Activated CD4-positive, alpha-beta T cell treated with anti-CD3 and anti-CD28 coated beads, Interleukin-2, amount 10 ng/mL, durations not matched to agents 24 days and 14 days (primary cell): ENCODE measurements at regions not wholly inside any gene's neighbourhood (a gene's known extent, or its start where the extent isn't known, plus 50 kb on each side); places are given as distances from the start of the nearest gene placed in this dataset.

Source experiments
- DNase-seq: peaks from one replicate; pipeline ENCODE4 v3.0.0; 2022
- H3K27ac Mint-ChIP-seq: one replicate; pipeline ENCODE4 v1.8.0; 2022; ENCODE audit warnings: mild to moderate bottlenecking, mixed read lengths
- H3K27me3 Mint-ChIP-seq: one replicate; pipeline ENCODE4 v1.8.0; 2022; ENCODE audit warnings: mixed read lengths
- H3K36me3 Mint-ChIP-seq: one replicate; pipeline ENCODE4 v1.8.0; 2022; ENCODE audit warnings: low read depth, mild to moderate bottlenecking, mixed read lengths
- H3K4me1 Mint-ChIP-seq: one replicate; pipeline ENCODE4 v1.8.0; 2021; ENCODE audit warnings: mixed read lengths
- H3K4me3 Mint-ChIP-seq: one replicate; pipeline ENCODE4 v1.8.0; 2022; ENCODE audit warnings: mild to moderate bottlenecking, moderate library complexity, mixed read lengths
- H3K9me3 Mint-ChIP-seq: one replicate; pipeline ENCODE4 v1.8.0; 2021; ENCODE audit warnings: mixed read lengths
- intact Hi-C: fragments of 100-400 bp; cut with micrococcal nuclease; formaldehyde crosslinking; loops from one replicate; pipeline ENCODE4 v1.15.1; 2023

DNA sequence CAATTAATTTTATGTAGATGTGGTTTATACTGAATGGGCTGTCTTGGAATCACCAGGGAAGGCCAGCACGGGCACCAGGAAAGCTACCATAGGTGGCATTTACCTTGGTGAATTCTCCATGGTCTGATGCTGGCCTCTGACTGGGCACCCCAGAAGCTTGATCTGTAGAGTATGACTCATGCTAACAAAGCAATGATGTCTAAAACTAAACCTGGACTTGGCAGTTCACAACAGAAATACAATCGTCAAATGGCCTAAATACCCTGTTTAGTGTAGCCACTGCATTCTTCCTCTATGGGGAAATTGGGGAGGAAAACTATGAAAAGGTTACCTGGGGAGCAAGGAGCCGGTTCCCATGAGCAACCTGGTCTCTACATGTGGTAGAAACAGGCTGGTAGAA lies 98.0 kb downstream of the ATPSCKMT start:
- Mint-ChIP-seq H3K4me3 (no peak overlapping the region), H3K36me3 (no peaks in the 10 kb centered on the region), H3K4me1 (no peaks in the 10 kb centered on the region), H3K9me3 (no peaks in the 10 kb centered on the region), H3K27me3 (peaks cover 2% of the 10 kb centered on the region), H3K27ac (no peak overlapping the region)
- no peak for DNase-seq
- intact Hi-C loops = no loop called here

DNA sequence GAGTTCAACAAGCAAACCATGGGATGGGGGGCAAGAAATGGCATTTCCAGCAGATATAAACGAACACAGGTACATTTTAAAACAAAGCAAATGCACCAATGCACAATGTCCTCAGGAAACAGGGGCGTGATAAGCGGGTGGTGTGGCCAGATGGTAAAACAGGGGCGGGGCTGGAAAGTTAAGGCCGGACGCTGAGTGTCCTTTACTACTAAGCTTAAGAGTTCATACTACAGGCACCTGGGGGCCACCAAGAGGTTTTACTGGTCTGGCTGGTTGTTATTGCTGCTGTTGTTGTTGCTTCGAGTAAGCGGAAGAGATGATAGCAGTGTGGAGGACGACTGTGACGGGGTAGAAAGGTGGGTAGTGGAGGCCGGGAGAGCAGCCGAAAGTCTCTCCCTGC lies 99.8 kb downstream of the ATPSCKMT start:
- no peak overlapping the region for H3K4me3 Mint-ChIP-seq
- no peak for DNase-seq
- intact Hi-C loops = no loop called here
- H3K27ac Mint-ChIP-seq = no peak overlapping the region
- no peaks in the 10 kb centered on the region for H3K4me1 Mint-ChIP-seq
- H3K27me3 Mint-ChIP-seq = no peaks in the 10 kb centered on the region
- H3K36me3 Mint-ChIP-seq = no peaks in the 10 kb centered on the region
- H3K9me3 Mint-ChIP-seq = no peaks in the 10 kb centered on the region

DNA sequence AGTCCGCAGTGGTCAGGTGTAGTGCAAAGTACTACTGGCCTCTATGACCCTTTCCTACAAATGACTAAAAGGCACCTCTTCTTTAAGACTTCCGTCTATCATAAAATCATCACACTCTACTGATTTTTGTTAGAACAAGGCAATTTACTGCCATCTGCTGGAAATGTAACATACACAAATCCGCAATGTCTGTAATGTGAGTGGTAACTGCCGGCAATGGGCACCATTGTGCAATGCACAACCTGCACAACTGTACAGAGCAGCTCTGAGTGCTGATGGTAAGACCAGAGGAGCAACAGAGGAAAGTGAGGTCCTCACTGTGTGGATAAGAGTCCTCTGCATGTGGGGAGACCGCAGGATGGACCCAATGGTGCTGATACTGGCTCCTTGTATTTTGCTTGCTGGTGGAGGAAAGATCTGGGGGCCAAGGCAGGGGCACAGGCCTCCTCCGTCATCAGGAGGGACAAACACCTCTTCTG lies 103.7 kb downstream of the ATPSCKMT start:
- Mint-ChIP-seq H3K36me3 (no peaks in the 10 kb centered on the region), H3K4me1 (no peaks in the 10 kb centered on the region), H3K27me3 (no peaks in the 10 kb centered on the region), H3K27ac (no peak overlapping the region), H3K4me3 (no peak overlapping the region), H3K9me3 (no peaks in the 10 kb centered on the region)
- no peak for DNase-seq
- intact Hi-C loops = no loop called here

DNA sequence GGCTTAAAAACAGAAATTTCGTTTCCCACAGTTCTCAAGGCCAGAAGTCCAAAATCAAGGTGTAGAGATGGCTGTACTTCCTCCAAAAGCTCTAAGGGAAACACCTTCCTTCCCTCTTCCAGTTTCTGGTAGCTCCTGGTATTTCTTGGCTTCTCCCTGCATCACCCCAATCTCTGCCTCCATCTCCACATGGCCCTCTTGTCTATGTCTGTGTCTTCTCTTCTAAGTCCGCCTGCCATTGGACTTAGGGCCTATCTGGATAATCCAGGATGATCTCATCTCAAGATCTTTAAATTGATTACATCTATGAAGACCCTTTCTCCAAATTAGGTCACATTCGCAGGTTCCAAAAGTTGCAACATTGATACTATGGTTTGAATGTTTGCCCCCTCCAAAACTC lies 105.6 kb downstream of the ATPSCKMT start:
- Mint-ChIP-seq H3K9me3 (no peaks in the 10 kb centered on the region), H3K27ac (no peak overlapping the region), H3K36me3 (no peaks in the 10 kb centered on the region), H3K27me3 (no peaks in the 10 kb centered on the region), H3K4me1 (no peaks in the 10 kb centered on the region), H3K4me3 (no peak overlapping the region)
- intact Hi-C loops = no loop called here
- no peak for DNase-seq

GRCh38 chr5:10140195-10140973 lies 109.3 kb downstream of the ATPSCKMT start:
- H3K27ac Mint-ChIP-seq = no peak overlapping the region
- H3K4me1 Mint-ChIP-seq = no peaks in the 10 kb centered on the region
- no peaks in the 10 kb centered on the region for H3K9me3 Mint-ChIP-seq
- no peaks in the 10 kb centered on the region for H3K36me3 Mint-ChIP-seq
- intact Hi-C loops = no loop called here
- no peak for DNase-seq
- no peaks in the 10 kb centered on the region for H3K27me3 Mint-ChIP-seq
- H3K4me3 Mint-ChIP-seq = no peak overlapping the region

- Mint-ChIP-seq H3K36me3 (no peaks in the 10 kb centered on the region), H3K27ac (no peak overlapping the region), H3K4me3 (no peak overlapping the region), H3K9me3 (no peaks in the 10 kb centered on the region), H3K27me3 (no peaks in the 10 kb centered on the region), H3K4me1 (no peaks in the 10 kb centered on the region)
- DNase-seq = no peak
- intact Hi-C loops = no loop called here
These were observed 111.2 kb downstream of the ATPSCKMT start for GRCh38 chr5:10138395-10139057.

DNA sequence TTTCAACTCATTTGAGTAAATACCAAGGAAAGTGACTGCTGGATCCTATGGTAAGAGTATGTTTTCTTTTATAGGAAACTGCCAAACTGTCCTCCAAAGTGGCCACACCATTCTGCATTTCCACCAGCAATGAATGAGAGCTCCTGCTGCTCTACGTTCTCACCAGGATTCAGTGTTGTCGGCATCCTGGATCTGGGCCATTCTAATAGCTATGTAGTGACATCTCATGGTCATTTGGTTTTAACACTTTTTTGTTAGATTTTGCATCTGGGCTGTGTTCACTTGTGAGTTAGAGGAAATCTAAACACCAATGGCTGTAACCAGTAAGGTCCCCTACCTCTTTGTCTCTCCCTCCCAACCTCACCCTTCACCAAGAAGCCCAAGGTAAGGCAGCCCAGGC lies 115.9 kb downstream of the ATPSCKMT start:
- H3K9me3 Mint-ChIP-seq = no peaks in the 10 kb centered on the region
- no peaks in the 10 kb centered on the region for H3K4me1 Mint-ChIP-seq
- intact Hi-C loops = no loop called here
- H3K27ac Mint-ChIP-seq = no peak overlapping the region
- H3K27me3 Mint-ChIP-seq = no peaks in the 10 kb centered on the region
- DNase-seq = no peak
- no peak overlapping the region for H3K4me3 Mint-ChIP-seq
- H3K36me3 Mint-ChIP-seq = no peaks in the 10 kb centered on the region

GRCh38 chr5:10130881-10131280 lies 118.8 kb downstream of the ATPSCKMT start:
- DNase-seq = no peak
- intact Hi-C loops = no loop called here
- H3K27ac Mint-ChIP-seq = no peak overlapping the region
- H3K9me3 Mint-ChIP-seq = no peaks in the 10 kb centered on the region
- no peaks in the 10 kb centered on the region for H3K4me1 Mint-ChIP-seq
- no peaks in the 10 kb centered on the region for H3K27me3 Mint-ChIP-seq
- no peaks in the 10 kb centered on the region for H3K36me3 Mint-ChIP-seq
- no peak overlapping the region for H3K4me3 Mint-ChIP-seq

DNA sequence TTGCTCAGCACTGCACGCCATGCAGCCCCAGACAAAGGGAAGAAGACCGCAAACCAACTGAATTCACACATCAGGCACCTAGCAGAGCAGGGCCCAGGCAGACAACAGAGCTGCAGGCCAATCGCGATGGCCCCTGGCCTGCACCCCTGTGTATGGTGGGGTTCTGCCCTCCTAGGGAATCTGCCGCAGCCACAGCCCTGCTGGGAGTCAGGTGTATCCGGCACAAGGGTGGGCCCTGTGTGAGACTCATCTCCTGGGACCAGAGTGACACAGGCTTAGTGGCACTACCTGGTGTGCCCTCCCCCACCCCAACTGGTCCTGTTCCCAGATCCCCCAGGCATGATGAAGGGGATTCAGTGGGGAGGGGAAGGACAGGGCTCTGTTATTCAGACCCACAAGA lies 122.8 kb downstream of the ATPSCKMT start:
- no peak for DNase-seq
- Mint-ChIP-seq H3K36me3 (no peaks in the 10 kb centered on the region), H3K4me1 (no peaks in the 10 kb centered on the region), H3K4me3 (no peak overlapping the region), H3K27me3 (no peaks in the 10 kb centered on the region), H3K27ac (no peak overlapping the region), H3K9me3 (no peaks in the 10 kb centered on the region)
- intact Hi-C loops = no loop called here

DNA sequence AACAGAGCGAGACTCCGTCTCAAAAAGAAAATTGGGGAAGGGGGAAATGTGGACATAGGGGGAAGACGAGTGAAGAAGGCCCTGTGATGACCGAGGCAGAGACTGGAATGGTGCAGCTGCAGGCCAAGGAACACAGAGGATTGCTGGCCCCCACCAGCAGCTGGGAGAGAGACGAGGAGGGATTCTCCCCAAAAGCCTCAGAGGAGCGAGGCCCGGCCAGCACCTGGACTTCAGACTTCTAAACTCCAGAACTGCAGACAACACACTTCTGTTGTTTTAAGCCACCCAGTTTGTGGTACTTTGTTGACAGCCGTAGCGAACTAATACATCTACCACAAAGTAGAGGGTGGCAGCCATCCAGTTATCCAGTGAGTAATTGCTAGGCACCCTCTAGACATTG lies 124.6 kb downstream of the ATPSCKMT start:
- DNase-seq = no peak
- Mint-ChIP-seq H3K27ac (no peak overlapping the region), H3K9me3 (no peaks in the 10 kb centered on the region), H3K27me3 (no peaks in the 10 kb centered on the region), H3K36me3 (no peaks in the 10 kb centered on the region), H3K4me3 (no peak overlapping the region), H3K4me1 (no peaks in the 10 kb centered on the region)
- intact Hi-C loops = no loop called here

DNA sequence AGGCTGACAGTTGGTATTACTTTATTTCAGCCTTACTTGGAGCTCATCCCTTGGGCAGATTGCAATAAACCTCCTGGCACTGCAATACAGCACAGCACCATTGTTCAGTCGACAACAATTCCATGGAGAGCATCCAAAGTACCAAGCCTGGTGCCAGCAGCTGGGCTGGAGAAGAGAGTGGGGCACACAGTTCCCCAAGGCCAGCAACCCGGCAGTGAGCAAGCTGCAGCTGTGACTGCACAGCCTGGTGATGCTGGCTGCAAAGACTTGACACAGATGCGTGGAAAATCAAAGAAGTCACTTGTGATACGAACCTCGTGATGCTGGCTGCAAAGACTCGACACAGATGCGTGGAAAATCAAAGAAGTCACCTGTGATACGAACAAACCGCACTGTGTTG lies 125.4 kb downstream of the ATPSCKMT start:
- no peak overlapping the region for H3K4me3 Mint-ChIP-seq
- H3K27me3 Mint-ChIP-seq = no peaks in the 10 kb centered on the region
- H3K4me1 Mint-ChIP-seq = no peaks in the 10 kb centered on the region
- intact Hi-C loops = no loop called here
- no peaks in the 10 kb centered on the region for H3K36me3 Mint-ChIP-seq
- no peaks in the 10 kb centered on the region for H3K9me3 Mint-ChIP-seq
- H3K27ac Mint-ChIP-seq = no peak overlapping the region
- DNase-seq = no peak

- H3K9me3 Mint-ChIP-seq = no peaks in the 10 kb centered on the region
- intact Hi-C loops = no loop called here
- no peak overlapping the region for H3K4me3 Mint-ChIP-seq
- H3K27me3 Mint-ChIP-seq = no peaks in the 10 kb centered on the region
- no peaks in the 10 kb centered on the region for H3K36me3 Mint-ChIP-seq
- no peak for DNase-seq
- no peak overlapping the region for H3K27ac Mint-ChIP-seq
- no peaks in the 10 kb centered on the region for H3K4me1 Mint-ChIP-seq
These were observed 126.3 kb downstream of the ATPSCKMT start for GRCh38 chr5:10123254-10123989.

GRCh38 chr5:10122076-10122726 lies 127.5 kb downstream of the ATPSCKMT start:
- Mint-ChIP-seq H3K4me1 (no peaks in the 10 kb centered on the region), H3K9me3 (no peaks in the 10 kb centered on the region), H3K4me3 (no peak overlapping the region)

DNA sequence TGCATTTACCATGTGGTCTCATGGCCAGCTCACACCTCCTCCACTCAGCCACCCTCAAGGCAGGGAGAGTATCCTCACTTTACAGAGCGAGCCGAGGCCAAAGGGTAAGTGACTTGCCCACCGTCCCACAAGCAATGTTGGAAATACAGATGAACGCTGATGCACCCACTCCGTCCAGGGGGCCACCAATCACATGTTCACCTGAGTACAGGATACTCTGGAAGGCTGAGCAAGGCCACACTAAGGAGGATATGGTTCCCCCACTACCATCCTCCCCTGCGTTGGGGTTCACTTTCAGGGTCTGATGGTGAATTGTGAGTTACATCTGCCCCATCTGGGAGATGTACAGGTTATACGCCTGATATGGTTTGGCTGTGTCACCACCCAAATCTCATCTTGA lies 128.8 kb downstream of the ATPSCKMT start:
- no peak for DNase-seq
- Mint-ChIP-seq H3K27me3 (no peaks in the 10 kb centered on the region), H3K36me3 (no peaks in the 10 kb centered on the region), H3K27ac (no peak overlapping the region), H3K4me1 (no peaks in the 10 kb centered on the region), H3K4me3 (no peak overlapping the region), H3K9me3 (no peaks in the 10 kb centered on the region)
- intact Hi-C loops = no loop called here

More at GRCh38 chr5:10122076-10122726, 127.5 kb downstream of the ATPSCKMT start:
- H3K27me3 Mint-ChIP-seq = no peaks in the 10 kb centered on the region
- intact Hi-C loops = no loop called here
- DNase-seq = no peak
- no peaks in the 10 kb centered on the region for H3K36me3 Mint-ChIP-seq
- H3K27ac Mint-ChIP-seq = no peak overlapping the region
